Tibial nerve (tissue), 4 donors: ENCODE measurements at regions not wholly inside any gene's neighbourhood (a gene's known extent, or its start where the extent isn't known, plus 50 kb on each side); places are given as distances from the start of the nearest gene placed in this dataset.

Experiments used
- DNase-seq, 2 donors: peaks; one replicate each; pipeline ENCODE4 v3.0.0-alpha.2; 2019; ENCODE audit warnings: low spot score in 2 of 2
- H3K27ac ChIP-seq, 4 donors: fragments of 200-600 bp; sonication (generic) in 3 of 4; one replicate each; pipeline ENCODE4 v1.5.1; 2017 to 2019; ENCODE audit warnings: mild to moderate bottlenecking in 1 of 4
- H3K27me3 ChIP-seq, 2 donors: fragments of 200-600 bp; sonication (generic) in 1 of 2; one replicate each; pipeline versions ENCODE4 v1.5.1 to v1.6.0; 2017 to 2019
- H3K36me3 ChIP-seq, 3 donors: fragments of 200-600 bp; sonication (generic); one replicate each; pipeline ENCODE4 v1.5.1; 2018 to 2019
- H3K4me1 ChIP-seq, 4 donors: fragments of 200-600 bp; sonication (generic) in 3 of 4; one replicate each; pipeline ENCODE4 v1.5.1; 2017 to 2019
- H3K4me3 ChIP-seq, 4 donors: fragments of 200-600 bp; sonication (generic) in 3 of 4; one replicate each; pipeline ENCODE4 v1.5.1; 2017 to 2019; ENCODE audit warnings: mild to moderate bottlenecking in 1 of 4, moderate library complexity in 1 of 4
- H3K9me3 ChIP-seq, 4 donors: fragments of 200-600 bp; sonication (generic) in 3 of 4; one replicate each; pipeline ENCODE4 v1.5.1; 2017 to 2019
- EP300 ChIP-seq, 2 donors: sonication (generic); formaldehyde crosslinking; IDR thresholded peaks; one replicate each; pipeline ENCODE4 v1.6.1; 2017; ENCODE audit warnings: antibody characterized with exemption in 2 of 2, mild to moderate bottlenecking in 1 of 2
- POLR2A ChIP-seq, 2 donors: fragments of 450-650 bp; IDR thresholded peaks; one replicate each; pipeline ENCODE4 v1.6.1; 2017; ENCODE audit warnings: antibody characterized with exemption in 2 of 2, mild to moderate bottlenecking in 2 of 2, moderate library complexity in 2 of 2
- WGBS, 2 donors: methylation state at CpG; one replicate each; pipeline ENCODE4 v1.1.5; 2018; 5-methylcytosine and 5-hydroxymethylcytosine counted together
- TF ChIP-seq, protein P1 (sequence below), 5 experiments: fragments of 200-600 bp in 3 of 5; fragments of 450-650 bp in 2 of 5; sonication (generic) in 3 of 5; IDR thresholded peaks; one replicate each; pipeline ENCODE4 v1.5.1; 2016 to 2019; ENCODE audit warnings: antibody characterized with exemption in 5 of 5, mild to moderate bottlenecking in 3 of 5, moderate library complexity in 2 of 5

DNA sequence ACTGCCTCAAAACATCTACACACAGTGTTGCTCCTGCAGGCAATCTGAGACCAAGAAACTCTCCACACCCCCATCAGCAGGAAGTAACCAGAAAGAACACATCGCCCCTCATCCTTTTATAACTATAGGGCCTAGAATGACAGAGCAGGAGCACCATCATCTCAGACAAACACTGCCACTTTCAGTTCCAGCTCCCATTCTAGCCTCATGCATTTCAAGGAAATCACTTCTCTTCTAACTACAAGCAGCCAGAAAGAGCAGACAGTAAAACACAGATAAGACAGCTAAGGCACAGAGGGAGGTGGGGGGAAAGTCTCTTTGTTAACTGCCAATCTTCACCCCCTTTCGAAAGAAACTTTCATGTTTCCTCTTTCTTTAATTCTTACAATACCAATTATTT lies 102.6 kb upstream of the TENT5D start:
- H3K36me3 ChIP-seq = no peaks in the 10 kb centered on the region
- no peaks in the 10 kb centered on the region for H3K4me1 ChIP-seq
- DNase-seq = no peak
- TF ChIP-seq POLR2A (IDR thresholded peaks at IDR 0.05) = no peak
- no peak for TF ChIP-seq EP300 (IDR thresholded peaks at IDR 0.05)
- TF ChIP-seq, protein P1, sequence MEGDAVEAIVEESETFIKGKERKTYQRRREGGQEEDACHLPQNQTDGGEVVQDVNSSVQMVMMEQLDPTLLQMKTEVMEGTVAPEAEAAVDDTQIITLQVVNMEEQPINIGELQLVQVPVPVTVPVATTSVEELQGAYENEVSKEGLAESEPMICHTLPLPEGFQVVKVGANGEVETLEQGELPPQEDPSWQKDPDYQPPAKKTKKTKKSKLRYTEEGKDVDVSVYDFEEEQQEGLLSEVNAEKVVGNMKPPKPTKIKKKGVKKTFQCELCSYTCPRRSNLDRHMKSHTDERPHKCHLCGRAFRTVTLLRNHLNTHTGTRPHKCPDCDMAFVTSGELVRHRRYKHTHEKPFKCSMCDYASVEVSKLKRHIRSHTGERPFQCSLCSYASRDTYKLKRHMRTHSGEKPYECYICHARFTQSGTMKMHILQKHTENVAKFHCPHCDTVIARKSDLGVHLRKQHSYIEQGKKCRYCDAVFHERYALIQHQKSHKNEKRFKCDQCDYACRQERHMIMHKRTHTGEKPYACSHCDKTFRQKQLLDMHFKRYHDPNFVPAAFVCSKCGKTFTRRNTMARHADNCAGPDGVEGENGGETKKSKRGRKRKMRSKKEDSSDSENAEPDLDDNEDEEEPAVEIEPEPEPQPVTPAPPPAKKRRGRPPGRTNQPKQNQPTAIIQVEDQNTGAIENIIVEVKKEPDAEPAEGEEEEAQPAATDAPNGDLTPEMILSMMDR (IDR thresholded peaks at IDR 0.05) = no peak
- peaks cover 0 to 6% (median 0%) of the 10 kb centered on the region in 4 donors for H3K9me3 ChIP-seq
- H3K4me3 ChIP-seq = no peak overlapping the region
- 79 to 90% methylated on average over 2 of the region's 2 CpGs for WGBS, 2 donors
- no peaks in the 10 kb centered on the region for H3K27me3 ChIP-seq
- H3K27ac ChIP-seq = no peak overlapping the region

DNA sequence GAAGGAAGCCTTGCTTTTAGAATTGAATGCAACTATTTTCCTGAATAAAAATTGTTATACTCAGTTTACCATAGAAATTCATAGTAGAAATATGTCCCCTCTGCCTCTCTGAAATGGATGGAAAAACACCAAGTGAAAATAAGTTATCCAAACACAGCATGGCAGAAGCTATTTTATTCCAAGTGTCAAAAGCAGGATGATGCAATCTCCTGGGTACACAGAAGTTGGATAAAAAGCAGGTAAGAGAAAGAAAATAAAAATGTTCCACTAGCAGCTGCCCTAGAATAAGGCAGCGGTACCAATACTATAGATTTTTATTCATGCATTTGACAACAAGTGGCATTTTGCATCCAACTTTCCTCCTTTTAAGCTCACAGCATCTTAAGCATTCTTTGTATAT lies 89.0 kb upstream of the TENT5D start:
- TF ChIP-seq POLR2A (IDR thresholded peaks at IDR 0.05) = no peak
- TF ChIP-seq EP300 (IDR thresholded peaks at IDR 0.05) = no peak
- TF ChIP-seq, protein P1 (IDR thresholded peaks at IDR 0.05) = no peak
- H3K36me3 ChIP-seq = no peaks in the 10 kb centered on the region
- no peaks in the 10 kb centered on the region for H3K27me3 ChIP-seq
- H3K4me1 ChIP-seq = no peaks in the 10 kb centered on the region
- H3K27ac ChIP-seq = no peak overlapping the region
- H3K4me3 ChIP-seq = no peak overlapping the region
- DNase-seq = no peak
- no peaks in the 10 kb centered on the region for H3K9me3 ChIP-seq
- 72 to 77% methylated on average over 1 of the region's 1 CpG for WGBS, 2 donors

DNA sequence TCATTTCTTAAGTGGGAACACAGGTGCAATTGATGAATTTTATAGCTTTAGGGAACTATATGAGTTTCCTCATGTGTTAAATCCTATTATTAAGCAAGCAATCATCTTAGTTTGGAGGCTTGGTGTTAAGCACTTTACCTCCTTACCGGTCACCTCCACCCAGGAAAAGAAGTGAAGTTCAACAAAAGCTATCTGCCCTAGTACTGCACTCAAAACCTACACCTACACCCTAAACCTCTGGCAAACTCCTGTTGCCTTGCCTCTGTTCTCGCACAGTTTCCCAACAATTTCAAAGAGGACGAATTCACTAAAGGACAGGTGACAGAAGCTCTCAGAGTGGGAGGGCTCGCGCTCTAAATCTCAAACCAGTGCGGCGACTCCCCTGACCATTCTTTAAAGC lies 85.7 kb upstream of the TENT5D start:
- Histone ChIP-seq H3K27me3 (no peaks in the 10 kb centered on the region), H3K27ac (peak overlapping the region in 2 of 4 donors; percentile 31 to 57), H3K4me1 (no peaks in the 10 kb centered on the region), H3K36me3 (no peaks in the 10 kb centered on the region), H3K9me3 (no peaks in the 10 kb centered on the region), H3K4me3 (peak overlapping the region in 3 of 4 donors; percentile 5 to 47 (median 39))
- WGBS, 2 donors = 27 to 64% methylated on average over 7 of the region's 7 CpGs
- DNase-seq = no peak
- TF ChIP-seq, protein P1 (IDR thresholded peaks at IDR 0.05) = no peak
- TF ChIP-seq EP300 (IDR thresholded peaks at IDR 0.05) = no peak
- TF ChIP-seq POLR2A (IDR thresholded peaks at IDR 0.05) = no peak

- WGBS, 2 donors = 50 to 64% methylated on average over 28 to 35 of the region's 38 CpGs
- no peaks in the 10 kb centered on the region for H3K36me3 ChIP-seq
- peak overlapping the region in 2 of 4 donors; percentile 57 to 61 for H3K27ac ChIP-seq
- peak overlapping the region in 3 of 4 donors; percentile 5 to 47 (median 39) for H3K4me3 ChIP-seq
- peak; percentile 8 to 38 for DNase-seq
- no peaks in the 10 kb centered on the region for H3K4me1 ChIP-seq
- H3K9me3 ChIP-seq = no peaks in the 10 kb centered on the region
- TF ChIP-seq, protein P1 (IDR thresholded peaks at IDR 0.05) = no peak
- TF ChIP-seq POLR2A (IDR thresholded peaks at IDR 0.05) (no peak), EP300 (IDR thresholded peaks at IDR 0.05) (no peak)
- no peaks in the 10 kb centered on the region for H3K27me3 ChIP-seq
These were observed 85.0 kb upstream of the TENT5D start for GRCh38 chrX:80335062-80335830.

- no peaks in the 10 kb centered on the region for H3K9me3 ChIP-seq
- H3K4me1 ChIP-seq = no peaks in the 10 kb centered on the region
- no peaks in the 10 kb centered on the region for H3K27me3 ChIP-seq
- 60 to 82% methylated on average over 3 to 4 of the region's 4 CpGs for WGBS, 2 donors
- no peak overlapping the region for H3K27ac ChIP-seq
- DNase-seq = no peak
- TF ChIP-seq POLR2A (IDR thresholded peaks at IDR 0.05) = no peak
- TF ChIP-seq EP300 (IDR thresholded peaks at IDR 0.05) = no peak
- TF ChIP-seq, protein P1 (IDR thresholded peaks at IDR 0.05) = no peak
- H3K36me3 ChIP-seq = no peaks in the 10 kb centered on the region
- H3K4me3 ChIP-seq = no peak overlapping the region
These were observed 65.2 kb upstream of the TENT5D start for GRCh38 chrX:80354966-80355465.
